Urinary bladder (tissue), 3 donors: ENCODE measurements at regions not wholly inside any gene's neighbourhood (a gene's known extent, or its start where the extent isn't known, plus 50 kb on each side); places are given as distances from the start of the nearest gene placed in this dataset.
"Not testable (repeated sequence)": the region's sequence is repeated elsewhere in the genome, so short reads cannot be mapped to it uniquely, and the experiment has no call there.

Experiments
- DNase-seq: peaks from one replicate; pipeline ENCODE4 v3.0.0-alpha.2; 2015; ENCODE audit errors: extremely low spot score
- H3K27ac ChIP-seq: one replicate; pipeline ENCODE4 v1.5.1; 2013; ENCODE audit warnings: low read depth, mild to moderate bottlenecking, moderate library complexity
- H3K36me3 ChIP-seq: one replicate; pipeline ENCODE4 v1.6.1; 2013; ENCODE audit warnings: mild to moderate bottlenecking, moderate library complexity; ENCODE audit not compliant: insufficient read depth
- H3K4me1 ChIP-seq: one replicate; pipeline ENCODE4 v1.6.1; 2013; ENCODE audit warnings: mild to moderate bottlenecking, moderate library complexity; ENCODE audit not compliant: insufficient read depth
- H3K4me3 ChIP-seq: one replicate; pipeline ENCODE4 v1.5.1; 2013; ENCODE audit warnings: low read depth, low read length
- WGBS: extraction: QIAGEN DNeasy Blood & Tissue Kit; methylation state at CpG from one replicate; pipeline ENCODE4 v1.1.7; 2013; 5-methylcytosine and 5-hydroxymethylcytosine counted together
- donor health status: healthy with polysubstance abuse.
- donor health status: healthy.

GRCh38 chr5:143920772-143921171 is 108.8 kb downstream of the HMHB1 start:
- DNase-seq = no peak
- Histone ChIP-seq H3K36me3 (no peaks in the 10 kb centered on the region), H3K4me1 (no peaks in the 10 kb centered on the region), H3K27ac (no peak overlapping the region), H3K4me3 (no peak overlapping the region)
- WGBS = 83% methylated on average over 1 of the region's 1 CpG

DNA sequence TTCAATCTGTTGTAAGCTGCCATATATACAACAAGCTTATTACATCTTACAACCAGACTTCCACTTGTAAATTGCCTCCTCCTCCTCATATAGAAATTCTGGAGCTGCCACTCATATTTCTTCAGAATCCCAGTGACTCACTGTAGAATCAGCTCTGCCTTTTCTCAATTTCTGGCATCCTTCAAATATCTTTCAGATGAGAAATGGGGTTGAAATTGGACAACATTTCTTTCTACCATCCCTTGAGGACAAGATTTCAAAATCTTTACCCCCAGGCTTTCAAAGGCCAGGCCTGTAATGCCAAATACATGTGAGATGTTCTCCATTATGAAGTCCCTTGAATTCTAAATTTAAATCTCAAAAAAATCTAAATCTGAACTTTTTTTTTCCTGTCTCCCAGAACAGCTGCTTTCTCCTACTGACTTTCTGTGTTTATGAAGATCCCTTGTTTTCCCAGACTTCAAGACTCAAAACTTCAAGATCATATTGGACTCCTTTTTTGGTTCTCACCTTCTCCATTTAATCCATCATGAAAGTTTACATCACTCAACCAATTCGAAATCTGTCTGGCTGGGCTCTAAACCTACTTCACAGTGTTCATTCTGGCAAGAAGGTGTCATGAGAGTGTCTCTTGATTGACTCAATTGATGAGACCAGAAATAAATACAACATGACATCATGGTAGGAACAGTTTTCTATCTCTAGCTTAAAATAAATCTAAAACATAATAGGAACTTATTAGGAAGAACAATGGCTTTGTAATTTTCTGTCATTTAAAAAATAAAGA is 109.8 kb downstream of the HMHB1 start:
- Histone ChIP-seq H3K4me3 (no peak overlapping the region), H3K36me3 (no peaks in the 10 kb centered on the region), H3K27ac (no peak overlapping the region), H3K4me1 (no peaks in the 10 kb centered on the region)
- 89% methylated on average over 1 of the region's 1 CpG for WGBS
- DNase-seq = no peak

DNA sequence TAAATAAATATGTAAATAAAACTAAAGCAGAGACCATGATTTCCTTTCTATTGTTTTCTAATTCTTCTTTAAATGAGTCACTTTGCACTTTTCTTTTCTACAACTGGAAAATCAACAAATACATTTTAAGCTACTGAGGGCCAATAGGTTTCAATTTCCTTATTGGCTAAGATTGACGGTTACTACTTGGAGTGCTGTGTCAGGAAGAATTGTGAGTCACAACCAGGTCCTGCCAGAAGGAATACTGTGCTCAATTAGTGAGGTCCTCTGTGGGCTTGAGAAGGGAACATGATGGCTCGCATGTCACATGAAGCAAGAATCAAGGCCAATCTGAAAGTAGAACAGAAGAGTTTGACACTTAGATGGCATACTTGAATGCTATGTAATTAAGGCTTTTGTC is 110.8 kb downstream of the HMHB1 start:
- Histone ChIP-seq H3K27ac (no peak overlapping the region), H3K4me3 (no peak overlapping the region), H3K36me3 (no peaks in the 10 kb centered on the region), H3K4me1 (no peaks in the 10 kb centered on the region)
- no peak for DNase-seq
- WGBS = 85% methylated on average over 2 of the region's 2 CpGs

DNA sequence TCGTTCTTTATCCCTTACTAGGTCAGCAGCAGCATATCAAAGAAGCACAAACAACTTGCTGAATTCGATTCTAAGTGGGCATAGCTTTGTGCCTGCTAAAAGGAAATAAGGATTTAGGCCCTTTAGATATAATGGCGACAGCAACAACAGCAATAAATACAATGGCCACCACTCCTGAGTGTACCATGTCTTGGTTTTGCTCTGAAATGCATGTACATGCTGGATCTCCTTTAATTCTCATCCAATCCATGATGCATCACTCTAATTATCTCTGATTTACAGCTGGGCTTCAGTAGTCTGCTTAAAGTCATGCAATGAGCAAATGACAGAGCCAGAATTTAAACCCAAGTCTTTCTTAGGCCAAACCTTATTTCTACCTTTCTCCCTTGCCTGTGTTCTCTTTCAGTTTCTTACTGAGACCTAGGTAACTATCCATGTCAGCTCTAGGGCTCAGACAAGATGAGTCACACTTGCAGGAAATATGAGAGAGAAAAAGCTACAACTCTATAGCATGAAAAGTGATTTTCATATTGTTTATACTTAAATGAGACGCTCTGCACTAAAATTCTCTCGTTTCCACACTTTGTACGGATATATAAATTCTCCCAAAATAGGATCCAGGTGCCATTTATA is 111.8 kb downstream of the HMHB1 start:
- no peak overlapping the region for H3K27ac ChIP-seq
- WGBS = 71% methylated on average over 6 of the region's 6 CpGs
- no peak for DNase-seq
- H3K4me3 ChIP-seq = no peak overlapping the region
- H3K36me3 ChIP-seq = no peaks in the 10 kb centered on the region
- H3K4me1 ChIP-seq = no peaks in the 10 kb centered on the region

DNA sequence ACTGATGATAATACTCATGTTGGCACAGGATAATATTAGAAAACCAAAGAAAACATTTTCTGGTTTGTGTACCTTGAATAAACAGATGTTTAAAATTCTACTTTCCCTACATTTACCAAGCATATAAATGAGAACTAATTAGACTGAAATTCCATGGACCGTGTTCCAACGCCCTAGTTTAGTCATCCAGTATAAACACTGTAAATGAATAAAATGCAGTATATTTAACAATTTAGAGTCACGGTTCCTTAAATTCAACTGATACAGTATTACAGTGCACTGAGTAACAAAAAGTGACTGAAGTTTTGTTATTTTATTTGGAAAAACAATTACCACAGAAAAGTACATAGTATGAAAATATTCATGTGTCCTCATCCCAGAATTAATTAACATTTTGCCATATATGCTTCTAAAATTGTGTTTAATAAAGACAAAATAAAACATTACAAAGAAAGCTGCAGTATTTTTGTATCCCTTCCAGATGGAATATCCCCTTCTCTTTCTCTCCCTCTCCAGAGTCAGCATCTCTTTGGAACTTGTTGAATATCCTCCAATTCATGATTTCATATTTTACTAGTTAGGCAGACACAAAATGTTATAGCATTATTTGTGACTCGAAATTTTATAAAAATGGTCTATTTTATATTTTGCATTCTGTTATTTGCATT is 112.5 kb downstream of the HMHB1 start:
- Histone ChIP-seq H3K36me3 (no peaks in the 10 kb centered on the region), H3K4me1 (no peaks in the 10 kb centered on the region), H3K27ac (no peak overlapping the region), H3K4me3 (no peak overlapping the region)
- WGBS = 54% methylated on average over 4 of the region's 4 CpGs
- no peak for DNase-seq

DNA sequence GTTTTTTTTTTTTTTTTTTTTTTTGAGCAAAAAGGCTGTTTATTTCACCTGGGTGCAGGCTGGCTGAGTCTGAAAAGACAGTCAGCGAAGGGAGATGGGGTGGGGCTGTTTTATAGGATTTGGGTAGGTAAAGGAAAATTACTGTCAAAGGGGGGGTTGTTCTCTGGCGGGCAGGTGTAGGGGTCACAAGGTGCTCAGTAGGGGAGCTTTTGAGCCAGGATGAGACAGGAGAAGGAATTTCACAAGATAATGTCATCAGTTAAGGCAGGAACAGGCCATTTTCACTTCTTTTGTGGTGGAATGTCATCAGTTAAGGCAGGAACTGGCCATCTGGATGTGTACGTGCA is 113.0 kb downstream of the HMHB1 start:
- H3K27ac ChIP-seq, H3K36me3 ChIP-seq, H3K4me3 ChIP-seq, DNase-seq, H3K4me1 ChIP-seq: not testable (repeated sequence)
- WGBS = 85% methylated on average over 3 of the region's 3 CpGs

DNA sequence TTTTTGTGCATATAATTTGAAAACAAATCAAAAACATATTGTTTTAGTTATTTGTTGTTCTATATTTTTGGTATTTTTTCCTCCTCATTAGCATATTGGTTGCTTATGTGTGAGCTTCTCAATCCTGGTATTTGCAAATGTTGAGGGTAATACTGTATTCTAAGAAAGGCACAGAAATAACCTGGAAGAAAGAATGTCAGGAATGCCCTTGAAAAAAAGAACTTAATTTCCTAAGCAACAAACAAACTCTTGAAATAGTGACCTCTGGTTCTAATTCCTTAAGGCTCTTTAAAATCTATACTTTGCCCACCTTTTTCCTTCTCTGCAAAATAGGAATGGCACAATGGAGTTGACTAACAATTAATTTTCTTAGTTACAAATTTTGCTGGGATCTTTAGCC is 117.5 kb downstream of the HMHB1 start:
- no peak overlapping the region for H3K27ac ChIP-seq
- H3K4me1 ChIP-seq = no peaks in the 10 kb centered on the region
- no peaks in the 10 kb centered on the region for H3K36me3 ChIP-seq
- H3K4me3 ChIP-seq = no peak overlapping the region
- DNase-seq = no peak

GRCh38 chr5:143930561-143930960 is 118.6 kb downstream of the HMHB1 start:
- no peak for DNase-seq
- H3K27ac ChIP-seq = no peak overlapping the region
- no peak overlapping the region for H3K4me3 ChIP-seq
- H3K36me3 ChIP-seq = no peaks in the 10 kb centered on the region
- no peaks in the 10 kb centered on the region for H3K4me1 ChIP-seq

DNA sequence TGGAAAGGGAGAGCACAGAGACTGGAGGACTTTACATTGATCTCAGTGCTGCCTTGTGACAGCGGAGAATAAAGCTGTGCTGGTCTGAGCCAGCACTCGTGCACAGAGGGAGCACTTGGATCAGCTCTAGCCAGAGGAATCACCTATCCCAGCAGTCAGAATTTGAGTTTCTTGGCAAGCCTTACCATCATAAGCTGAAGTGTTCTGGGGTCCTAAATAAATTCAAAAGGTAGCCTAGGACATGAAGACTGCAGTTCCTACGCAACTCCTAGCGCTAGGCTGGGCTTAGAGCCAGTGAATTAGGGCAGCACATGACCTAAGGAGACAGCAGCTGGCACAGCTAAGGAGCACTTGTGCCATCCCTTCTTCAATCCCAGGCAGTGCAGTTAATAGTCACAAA is 119.5 kb downstream of the HMHB1 start:
- no peaks in the 10 kb centered on the region for H3K4me1 ChIP-seq
- H3K36me3 ChIP-seq = no peaks in the 10 kb centered on the region
- 82% methylated on average over 4 of the region's 4 CpGs for WGBS
- DNase-seq = no peak
- no peak overlapping the region for H3K27ac ChIP-seq
- no peak overlapping the region for H3K4me3 ChIP-seq

- no peak overlapping the region for H3K27ac ChIP-seq
- H3K36me3 ChIP-seq = no peaks in the 10 kb centered on the region
- H3K4me1 ChIP-seq = no peaks in the 10 kb centered on the region
- no peak for DNase-seq
- 91% methylated on average over 1 of the region's 1 CpG for WGBS
- H3K4me3 ChIP-seq = no peak overlapping the region
These were observed 120.0 kb downstream of the HMHB1 start for GRCh38 chr5:143931986-143932385.

DNA sequence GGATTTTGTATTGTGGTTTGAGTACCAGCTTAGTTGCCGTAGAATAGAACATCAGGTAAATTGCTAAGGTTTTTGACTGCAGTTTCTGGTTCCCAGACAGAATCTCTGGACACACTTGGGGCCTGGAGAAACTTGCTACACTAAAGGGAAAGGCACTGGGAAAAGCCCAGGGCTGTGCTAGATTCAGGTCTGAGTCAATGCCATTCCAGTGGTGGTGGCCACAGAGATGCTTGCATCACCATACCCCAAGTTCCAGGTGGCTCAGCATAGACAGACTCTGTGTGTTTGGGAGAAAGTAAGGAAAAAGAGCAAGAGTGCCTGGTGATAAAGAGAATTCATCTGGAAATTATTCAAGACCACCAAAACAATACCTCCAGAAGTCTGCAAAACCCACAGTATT is 120.6 kb downstream of the HMHB1 start:
- H3K27ac ChIP-seq = no peak overlapping the region
- WGBS = 98% methylated on average over 1 of the region's 1 CpG
- H3K4me3 ChIP-seq = no peak overlapping the region
- no peaks in the 10 kb centered on the region for H3K36me3 ChIP-seq
- H3K4me1 ChIP-seq = no peaks in the 10 kb centered on the region
- DNase-seq = no peak

DNA sequence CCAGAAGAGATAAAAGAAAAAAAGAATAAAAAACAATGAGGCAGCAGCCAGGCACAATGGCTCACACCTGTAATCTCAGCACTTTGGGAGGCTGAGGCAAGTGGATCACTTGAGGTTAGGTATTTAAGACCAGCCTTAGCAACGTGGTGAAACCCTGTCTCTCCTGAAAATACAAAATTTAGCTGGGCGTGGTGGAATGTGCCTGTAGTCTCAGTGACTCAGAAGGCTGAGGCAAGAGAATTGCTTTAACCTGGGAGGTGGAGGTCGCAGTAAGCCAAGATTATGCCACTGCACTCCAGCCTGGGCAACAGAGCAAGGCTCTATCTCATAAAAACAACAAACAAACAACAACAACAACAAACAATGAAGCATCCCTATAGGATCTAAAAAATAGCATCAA is 121.5 kb downstream of the HMHB1 start:
- DNase-seq = no peak
- Histone ChIP-seq H3K27ac (no peak overlapping the region), H3K36me3 (no peaks in the 10 kb centered on the region), H3K4me3 (no peak overlapping the region), H3K4me1 (no peaks in the 10 kb centered on the region)
- 71% methylated on average over 3 of the region's 3 CpGs for WGBS

DNA sequence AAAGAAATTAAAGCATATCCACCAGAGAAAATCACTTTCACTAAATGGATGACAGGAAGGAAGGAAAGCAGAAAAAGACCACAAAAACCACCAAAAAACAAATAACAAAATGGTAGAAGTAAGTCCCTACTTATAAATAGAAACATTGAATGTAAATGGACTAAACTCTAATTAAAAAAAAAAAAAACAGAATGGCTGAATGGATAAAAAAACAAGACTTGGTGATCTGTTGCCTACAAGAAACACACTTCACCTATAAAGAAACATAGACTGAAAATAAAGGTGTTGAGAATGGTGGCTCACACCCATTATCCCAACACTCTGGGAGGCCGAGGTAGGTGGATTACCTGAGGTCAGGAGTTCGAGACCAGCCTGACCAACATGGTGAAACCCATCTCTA is 122.9 kb downstream of the HMHB1 start:
- Histone ChIP-seq H3K27ac (no peak overlapping the region), H3K4me3 (no peak overlapping the region), H3K4me1 (no peaks in the 10 kb centered on the region), H3K36me3 (no peaks in the 10 kb centered on the region)
- DNase-seq = no peak
- WGBS = 83% methylated on average over 2 of the region's 2 CpGs

GRCh38 chr5:143938230-143938629 is 126.3 kb downstream of the HMHB1 start:
- no peak for DNase-seq
- H3K36me3 ChIP-seq = no peaks in the 10 kb centered on the region
- H3K4me1 ChIP-seq = no peaks in the 10 kb centered on the region
- no peak overlapping the region for H3K4me3 ChIP-seq
- no peak overlapping the region for H3K27ac ChIP-seq
